ENCODE measurements at regions not wholly inside any gene's neighbourhood (a gene's known extent, or its start where the extent isn't known, plus 50 kb on each side); places are given as distances from the start of the nearest gene placed in this dataset.

- intact Hi-C loops (cut with DNase I): no loop called here
- no peak for ATAC-seq
- no peak for DNase-seq (ENCODE audit: missing footprints)
Measured at GRCh38 chr3:159517105-159517504, 471.5 kb upstream of the IL12A start.

DNA sequence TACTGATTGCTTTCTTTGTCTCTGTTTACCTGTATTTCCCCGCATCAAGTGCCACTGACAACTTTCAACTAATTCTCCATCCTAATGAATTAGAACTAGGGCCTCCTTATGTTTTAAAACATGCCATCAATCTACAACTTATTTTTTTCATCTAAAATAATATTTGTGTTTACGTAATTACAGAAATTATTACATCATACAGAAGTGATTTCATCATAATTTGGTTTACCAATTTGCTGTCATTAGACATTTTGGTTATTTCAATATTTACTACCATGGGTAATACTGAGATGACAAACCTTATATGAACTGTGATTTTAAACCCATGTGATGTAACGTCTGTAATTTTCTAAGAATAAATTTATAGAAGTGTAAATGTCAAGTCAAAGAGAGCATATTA, 468.0 kb upstream of the IL12A start:
- ATAC-seq: no peak
- no peak for DNase-seq (ENCODE audit: missing footprints)
- intact Hi-C loops (cut with DNase I): no loop called here

- DNase-seq (ENCODE audit: missing footprints) (no peak), ATAC-seq (no peak)
- intact Hi-C loops (cut with DNase I): no loop called here
Measured at GRCh38 chr3:159522276-159522675, 466.4 kb upstream of the IL12A start.

DNA sequence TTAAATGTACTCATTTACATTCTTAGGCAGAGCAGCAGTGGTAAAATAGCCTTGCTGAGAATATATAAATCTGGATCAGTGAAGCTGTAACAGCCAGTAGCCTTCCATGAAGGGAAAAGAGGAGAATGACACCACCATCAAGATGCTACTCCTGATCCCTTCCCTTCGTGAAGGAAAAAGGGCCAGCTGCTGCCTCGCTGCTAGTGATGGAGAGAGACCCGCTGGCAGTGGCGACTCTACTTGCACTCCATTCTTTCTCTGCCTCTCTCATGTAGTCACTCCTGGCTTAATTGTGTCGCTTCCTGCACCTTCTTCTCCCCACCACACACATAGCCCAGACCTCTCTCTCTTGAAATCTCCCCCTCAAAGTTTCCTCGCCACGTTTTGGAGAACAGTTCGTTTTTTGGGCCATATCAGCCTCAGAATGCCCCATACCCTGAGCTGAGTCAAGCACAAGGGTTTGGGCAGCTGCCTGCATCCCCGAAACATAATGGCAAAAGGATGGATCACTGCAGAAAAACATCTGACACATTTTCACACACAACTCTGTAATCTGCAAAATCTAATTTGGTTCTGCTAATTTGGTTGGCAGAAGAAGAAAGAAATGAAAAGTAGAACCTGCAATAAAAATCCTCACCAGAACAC, 460.3 kb upstream of the IL12A start:
- intact Hi-C loops (cut with DNase I): no loop called here
- DNase-seq (ENCODE audit: missing footprints) (no peak), ATAC-seq (no peak)

- intact Hi-C loops (cut with DNase I): no loop called here
- DNase-seq (ENCODE audit: missing footprints) (no peak), ATAC-seq (no peak)
Measured at GRCh38 chr3:159532577-159532976, 456.1 kb upstream of the IL12A start.

DNA sequence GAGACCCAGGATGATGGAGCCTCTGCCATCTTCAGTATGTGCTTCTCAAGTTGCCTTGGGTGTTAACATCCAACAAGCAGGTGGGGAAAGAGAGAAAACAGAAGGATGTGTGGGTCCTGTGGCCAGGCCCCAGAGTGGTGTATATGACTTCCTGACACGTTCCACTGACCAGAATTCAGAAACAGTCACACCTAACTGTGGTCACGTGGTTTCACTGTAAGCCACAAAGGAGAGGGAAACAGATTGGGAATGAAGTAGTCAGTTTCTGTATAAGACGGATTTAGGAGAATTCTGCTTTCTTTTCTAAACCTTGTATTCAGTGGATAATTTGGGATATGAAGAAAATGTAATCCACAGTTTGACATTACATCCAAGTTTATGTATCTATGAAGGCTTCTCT, 454.1 kb upstream of the IL12A start:
- intact Hi-C loops (cut with DNase I): no loop called here
- ATAC-seq: no peak

GRCh38 chr3:159536876-159537275, 451.8 kb upstream of the IL12A start:
- no peak for ATAC-seq
- intact Hi-C loops (cut with DNase I): no loop called here
- DNase-seq (ENCODE audit: missing footprints): no peak

More for the DNA sequence above, 454.1 kb upstream of the IL12A start:
- no peak for DNase-seq (ENCODE audit: missing footprints)

GRCh38 chr3:159538507-159538906, 450.1 kb upstream of the IL12A start:
- intact Hi-C loops (cut with DNase I): no loop called here
- ATAC-seq (no peak), DNase-seq (ENCODE audit: missing footprints) (no peak)

DNA sequence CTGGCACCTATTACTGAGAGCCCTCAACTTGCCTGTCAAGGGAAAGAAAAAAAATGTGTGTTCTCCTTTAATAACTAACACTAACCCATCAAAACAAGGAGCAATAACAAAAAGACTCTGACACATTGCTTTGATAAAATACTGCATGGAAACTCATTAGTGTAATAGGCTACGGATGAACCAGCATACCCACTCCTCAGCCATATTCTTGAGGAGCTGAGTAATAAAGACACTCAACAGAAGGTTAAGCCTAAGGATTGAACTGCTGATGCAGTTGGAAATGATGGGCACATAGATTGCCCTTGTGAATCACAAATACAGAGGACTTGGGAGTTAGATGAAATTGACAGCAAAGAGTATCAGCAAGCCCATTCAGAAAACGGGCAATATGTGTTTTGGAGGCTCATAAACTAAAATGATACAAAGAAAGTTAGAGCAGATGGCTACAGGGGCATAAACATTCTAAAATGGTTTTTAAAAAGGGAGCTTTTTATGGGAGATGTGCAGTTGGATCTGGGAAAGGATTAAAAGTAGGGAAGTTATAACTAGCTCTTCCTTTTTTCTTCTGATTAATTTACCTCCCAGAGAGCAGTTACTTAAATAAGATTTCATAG, 447.6 kb upstream of the IL12A start:
- intact Hi-C loops (cut with DNase I): no loop called here
- no peak for ATAC-seq
- no peak for DNase-seq (ENCODE audit: missing footprints)

GRCh38 chr3:159548675-159549335, 439.8 kb upstream of the IL12A start:
- no peak for DNase-seq (ENCODE audit: missing footprints)
- ATAC-seq: no peak
- intact Hi-C loops (cut with DNase I): no loop called here

GRCh38 chr3:159555205-159555604, 433.4 kb upstream of the IL12A start:
- intact Hi-C loops (cut with DNase I): no loop called here
- DNase-seq (ENCODE audit: missing footprints) (no peak), ATAC-seq (no peak)

DNA sequence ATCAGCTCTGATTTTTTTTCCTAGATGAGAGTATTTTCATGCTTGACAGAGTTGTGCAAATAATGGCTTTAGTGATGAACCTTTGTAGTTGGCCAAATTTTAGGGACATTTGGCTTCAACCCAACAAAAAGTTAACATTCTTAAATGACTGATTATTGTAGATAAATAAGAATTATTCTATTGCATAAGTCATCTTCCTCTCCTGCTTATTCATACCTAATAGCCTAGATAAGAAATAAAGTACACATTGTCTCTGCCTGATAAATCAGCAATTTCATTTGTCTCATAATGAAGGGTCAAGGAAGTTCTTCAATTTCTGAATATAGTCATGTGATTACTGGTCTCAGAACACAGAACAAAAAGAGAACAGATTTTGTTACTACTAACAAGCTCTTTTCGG, 428.9 kb upstream of the IL12A start:
- intact Hi-C loops (cut with DNase I): no loop called here
- ATAC-seq (no peak), DNase-seq (ENCODE audit: missing footprints) (no peak)

- intact Hi-C loops (cut with DNase I): no loop called here
- DNase-seq (ENCODE audit: missing footprints) (no peak), ATAC-seq (no peak)
Measured at GRCh38 chr3:159560214-159560979, 428.2 kb upstream of the IL12A start.

GRCh38 chr3:159565313-159565712, 423.3 kb upstream of the IL12A start:
- DNase-seq (ENCODE audit: missing footprints): no peak
- no peak for ATAC-seq
- intact Hi-C loops (cut with DNase I): no loop called here

GRCh38 chr3:159583662-159584061, 405.0 kb upstream of the IL12A start:
- intact Hi-C loops (cut with DNase I): loop anchor here (10.0 kb wide), 1 partner anchor 319 kb away; no protein-coding TSS in a partner anchor
- DNase-seq (ENCODE audit: missing footprints) (no peak), ATAC-seq (no peak)

GRCh38 chr3:159584421-159584820, 404.2 kb upstream of the IL12A start:
- DNase-seq (ENCODE audit: missing footprints) (no peak), ATAC-seq (no peak)
- intact Hi-C loops (cut with DNase I): loop anchor here (10.0 kb wide), 1 partner anchor 320 kb away; no protein-coding TSS in a partner anchor

DNA sequence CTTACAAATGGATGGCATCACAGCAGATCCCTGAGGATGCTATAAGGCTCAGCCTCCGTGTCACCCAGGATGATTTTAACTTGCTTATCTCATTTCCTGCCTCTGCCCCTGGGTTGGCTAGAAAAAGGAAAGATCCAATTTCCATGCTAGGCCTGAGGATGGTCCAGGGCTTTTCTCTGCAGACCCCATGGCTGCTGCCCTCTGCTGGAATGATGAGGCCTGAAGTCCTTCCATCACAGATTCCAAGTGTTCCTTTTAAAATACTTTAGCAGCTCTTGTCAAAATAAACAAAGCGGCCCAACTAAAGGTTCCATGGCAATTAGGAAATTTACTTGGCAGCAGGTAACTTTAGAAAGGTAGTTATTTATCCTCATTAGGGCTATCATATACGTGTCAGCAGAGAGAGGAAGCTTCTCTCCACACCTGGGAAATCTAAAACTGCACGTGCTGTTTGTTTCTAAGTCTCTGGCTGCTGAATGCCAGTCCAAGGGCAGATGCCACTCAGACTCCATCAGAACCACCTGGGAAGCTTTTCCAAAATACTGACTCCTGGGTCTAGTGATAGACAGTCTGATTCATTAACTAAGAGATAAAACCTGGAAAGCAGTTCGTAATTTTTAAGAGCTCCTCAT, 401.9 kb upstream of the IL12A start:
- ATAC-seq (no peak), DNase-seq (ENCODE audit: missing footprints) (no peak)
- intact Hi-C loops (cut with DNase I): loop anchor here (10.0 kb wide), 1 partner anchor 322 kb away; no protein-coding TSS in a partner anchor

- DNase-seq (ENCODE audit: missing footprints) (no peak), ATAC-seq (no peak)
- intact Hi-C loops (cut with DNase I): no loop called here
Measured at GRCh38 chr3:159593927-159594605, 394.6 kb upstream of the IL12A start.

- intact Hi-C loops (cut with DNase I): no loop called here
- no peak for ATAC-seq
Measured at GRCh38 chr3:159600291-159600690, 388.3 kb upstream of the IL12A start.

More at GRCh38 chr3:159600291-159600690, 388.3 kb upstream of the IL12A start:
- DNase-seq (ENCODE audit: missing footprints): no peak
